AML-193 (cell line): ENCODE measurements at regions not wholly inside any gene's neighbourhood (a gene's known extent, or its start where the extent isn't known, plus 50 kb on each side); places are given as distances from the start of the nearest gene placed in this dataset.

Experiments used
- DNase-seq, 2 experiments: peaks; one replicate each; lab custom pipeline; 2025; lab: John Stamatoyannopoulos, UW

DNA sequence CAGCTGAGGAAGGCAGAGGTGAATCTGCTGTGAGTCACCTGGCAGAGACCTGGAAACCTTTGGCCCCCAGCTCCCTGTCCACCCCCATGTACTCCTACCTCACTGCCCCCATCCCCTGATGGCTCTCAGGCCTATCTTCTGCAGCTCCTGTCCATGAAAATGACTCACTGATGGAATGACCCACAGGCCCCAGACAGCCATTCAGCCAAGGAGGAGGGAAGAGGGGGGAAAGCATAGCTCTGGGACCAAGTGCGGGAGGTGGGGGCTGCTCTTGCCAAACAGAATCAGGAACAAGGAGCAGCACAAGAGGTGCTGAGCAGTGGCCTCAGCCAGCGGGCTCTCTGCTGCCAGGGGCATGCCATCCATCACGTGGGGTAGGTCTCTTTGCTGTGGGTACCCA, 111.4 kb upstream of the C1QTNF9B start:
- no peak for DNase-seq

DNA sequence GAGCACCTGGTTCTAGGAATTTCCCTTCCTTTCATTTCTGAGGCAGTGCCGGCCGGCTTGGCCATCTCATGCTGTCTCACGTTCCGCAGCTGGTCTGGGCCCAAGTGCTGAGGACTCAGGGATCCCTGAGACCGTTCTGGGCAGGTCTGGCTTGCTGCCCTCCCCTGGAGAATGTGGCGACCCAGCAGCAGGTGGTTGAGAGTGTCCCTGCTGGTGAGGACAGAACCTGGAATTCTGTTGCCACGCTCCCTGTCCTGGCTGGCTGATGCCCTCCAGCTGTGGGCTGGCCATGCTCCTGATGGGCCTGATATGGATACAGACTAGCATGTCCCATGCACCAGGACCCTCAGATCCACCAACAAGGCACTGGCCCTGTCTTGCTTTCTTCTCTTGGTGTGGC, 114.0 kb upstream of the C1QTNF9B start:
- DNase-seq = no peak

DNA sequence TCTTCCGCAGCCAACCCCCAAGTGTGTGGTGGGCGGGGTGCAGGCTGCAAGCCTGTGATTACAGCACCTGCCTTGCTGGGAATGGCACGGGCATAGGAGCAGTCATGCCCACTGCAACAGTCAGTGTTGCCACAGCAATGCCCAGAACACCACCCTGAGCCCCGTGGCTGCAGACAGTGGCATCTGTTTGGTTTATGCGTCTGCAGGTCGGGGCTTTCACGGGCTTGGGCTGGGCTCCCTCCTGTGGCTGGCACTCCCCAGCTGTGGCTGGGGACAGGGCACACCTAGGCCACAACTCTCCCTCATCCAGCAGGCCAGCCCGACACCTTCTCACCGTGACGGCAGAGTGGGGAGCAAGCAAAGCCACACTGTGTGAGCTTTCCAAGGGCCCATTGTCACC, 115.3 kb upstream of the C1QTNF9B start:
- no peak for DNase-seq

DNA sequence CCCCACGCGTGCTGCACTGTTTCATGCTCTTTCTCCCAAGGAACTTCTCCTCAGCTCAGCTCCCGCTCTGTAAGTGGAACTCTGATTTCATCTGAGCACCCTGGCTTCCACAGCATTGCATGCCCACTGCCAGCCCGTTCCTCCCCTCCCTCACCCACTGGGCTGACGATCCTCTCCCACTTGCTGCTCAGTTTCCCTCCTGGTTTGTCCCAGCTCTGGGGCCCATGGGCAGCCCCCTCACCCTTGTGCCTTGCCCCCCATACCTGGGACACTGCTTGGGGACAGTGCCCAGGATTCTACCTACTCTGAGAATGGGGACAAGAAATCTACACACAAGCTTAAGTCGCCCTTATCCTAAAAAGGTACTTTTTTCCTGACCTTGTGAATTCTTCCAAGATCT, 115.9 kb upstream of the C1QTNF9B start:
- no peak for DNase-seq

DNA sequence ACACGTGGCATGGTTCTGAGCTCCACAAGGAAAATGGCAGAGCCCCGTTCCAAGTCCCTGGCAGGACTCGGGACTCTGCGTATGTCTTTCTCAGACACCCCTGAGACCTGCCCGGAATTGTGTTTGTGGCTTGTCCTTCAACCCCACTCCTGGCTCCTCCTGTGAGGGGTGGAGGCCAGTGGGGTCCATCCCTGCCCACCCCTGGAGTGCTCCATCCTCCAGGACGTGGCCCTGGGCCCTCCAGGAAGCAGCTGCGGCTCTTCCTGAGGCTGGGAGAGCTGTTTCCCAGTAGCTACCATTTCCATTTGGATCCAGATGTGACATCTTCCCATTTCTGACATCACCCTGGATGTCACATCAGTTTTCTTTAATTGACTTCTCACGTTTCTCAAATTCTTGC, 118.7 kb upstream of the C1QTNF9B start:
- no peak for DNase-seq

DNA sequence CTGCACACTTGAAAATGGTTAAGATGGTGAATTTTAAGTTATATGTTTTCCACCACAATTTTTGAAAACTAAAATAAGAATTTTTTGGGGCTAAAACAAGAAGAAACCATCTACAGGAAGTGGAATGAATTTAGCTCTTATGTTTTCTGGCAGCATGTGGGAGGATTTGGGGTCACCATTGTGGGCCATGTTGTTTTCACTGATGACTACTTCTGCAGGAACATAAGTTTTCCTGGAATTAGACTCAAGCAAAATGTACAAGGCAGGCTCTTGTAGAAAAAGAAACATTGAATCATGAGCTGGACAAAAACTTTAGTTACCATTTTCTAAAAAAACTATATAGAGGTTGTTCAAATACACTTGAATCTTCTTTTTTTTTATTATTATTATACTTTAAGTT, 125.3 kb upstream of the C1QTNF9B start:
- no peak for DNase-seq

DNA sequence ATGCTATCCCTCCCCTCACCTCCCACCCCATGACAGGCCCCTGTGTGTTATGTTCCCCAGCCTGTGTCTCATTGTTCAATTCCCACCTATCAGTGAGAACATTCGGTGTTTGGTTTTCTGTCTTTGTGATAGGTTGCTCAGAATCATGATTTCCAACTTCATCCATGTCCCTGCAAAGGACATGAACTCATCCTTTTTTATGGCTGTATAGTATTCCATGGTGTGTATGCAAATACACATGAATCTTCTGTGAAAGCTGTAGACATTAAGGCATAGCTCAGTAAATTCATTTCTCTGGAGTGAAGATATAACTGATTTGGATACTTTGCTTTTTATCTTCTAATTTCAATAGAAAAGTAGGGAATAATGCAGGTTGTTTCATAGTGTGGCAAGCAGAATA, 125.8 kb upstream of the C1QTNF9B start:
- no peak for DNase-seq

DNA sequence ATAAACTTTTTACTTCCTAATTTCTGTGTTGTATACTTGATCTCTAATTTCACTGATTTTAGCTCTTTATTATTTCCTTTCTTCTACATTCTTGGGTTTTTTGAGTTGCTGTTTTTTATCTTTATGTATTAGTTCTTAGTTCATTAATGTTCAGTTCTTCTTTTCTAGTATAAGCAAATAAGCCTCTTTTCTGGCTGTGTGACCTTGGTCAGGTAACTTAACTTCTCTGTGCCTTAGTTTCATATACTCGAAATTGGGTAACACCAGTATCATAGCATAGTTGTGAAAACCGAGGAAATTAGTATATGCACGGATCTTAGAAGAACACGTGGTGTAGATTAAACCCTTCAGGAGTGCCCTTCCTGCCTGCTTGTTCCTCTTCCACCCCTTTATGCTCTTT, 130.2 kb upstream of the C1QTNF9B start:
- DNase-seq = no peak

DNA sequence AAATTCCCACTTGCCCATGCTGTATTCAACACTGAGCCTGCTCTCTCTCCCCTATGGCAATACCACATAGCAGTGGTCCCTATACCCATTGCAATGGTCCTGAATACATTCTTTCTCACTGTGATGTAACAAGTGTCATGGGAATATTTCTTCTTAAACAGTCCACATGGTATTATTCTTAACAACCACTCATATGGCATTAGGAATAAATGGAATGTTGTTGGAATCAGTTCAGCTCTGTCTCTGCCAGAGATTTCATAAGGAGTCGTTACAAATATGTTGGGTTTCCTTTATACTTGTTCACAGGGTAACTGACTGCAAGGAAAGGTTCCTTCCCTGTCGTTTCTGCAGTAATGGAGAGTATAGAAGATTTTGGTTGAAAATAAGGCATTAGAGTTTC, 128.3 kb upstream of the SPATA13 start:
- no peak for DNase-seq

DNA sequence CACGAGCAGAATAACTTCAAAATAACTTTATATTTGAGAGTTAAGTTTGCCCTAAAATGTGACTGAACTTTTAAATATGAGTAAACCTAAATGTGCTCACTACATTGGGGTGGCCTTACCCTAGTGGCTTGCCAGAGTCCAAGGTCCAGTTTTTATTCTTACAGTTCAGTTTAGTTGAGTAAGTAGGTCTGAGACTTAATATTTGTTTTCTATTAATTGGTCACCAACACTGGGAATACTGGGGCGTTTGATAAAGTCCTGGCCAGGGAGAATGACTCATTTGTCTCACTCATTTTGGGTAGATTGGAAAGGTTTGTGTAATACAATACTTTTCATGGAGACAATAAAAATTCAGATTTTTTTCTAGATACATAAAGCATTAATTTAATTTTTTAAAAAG, 127.8 kb upstream of the SPATA13 start:
- DNase-seq = no peak

DNA sequence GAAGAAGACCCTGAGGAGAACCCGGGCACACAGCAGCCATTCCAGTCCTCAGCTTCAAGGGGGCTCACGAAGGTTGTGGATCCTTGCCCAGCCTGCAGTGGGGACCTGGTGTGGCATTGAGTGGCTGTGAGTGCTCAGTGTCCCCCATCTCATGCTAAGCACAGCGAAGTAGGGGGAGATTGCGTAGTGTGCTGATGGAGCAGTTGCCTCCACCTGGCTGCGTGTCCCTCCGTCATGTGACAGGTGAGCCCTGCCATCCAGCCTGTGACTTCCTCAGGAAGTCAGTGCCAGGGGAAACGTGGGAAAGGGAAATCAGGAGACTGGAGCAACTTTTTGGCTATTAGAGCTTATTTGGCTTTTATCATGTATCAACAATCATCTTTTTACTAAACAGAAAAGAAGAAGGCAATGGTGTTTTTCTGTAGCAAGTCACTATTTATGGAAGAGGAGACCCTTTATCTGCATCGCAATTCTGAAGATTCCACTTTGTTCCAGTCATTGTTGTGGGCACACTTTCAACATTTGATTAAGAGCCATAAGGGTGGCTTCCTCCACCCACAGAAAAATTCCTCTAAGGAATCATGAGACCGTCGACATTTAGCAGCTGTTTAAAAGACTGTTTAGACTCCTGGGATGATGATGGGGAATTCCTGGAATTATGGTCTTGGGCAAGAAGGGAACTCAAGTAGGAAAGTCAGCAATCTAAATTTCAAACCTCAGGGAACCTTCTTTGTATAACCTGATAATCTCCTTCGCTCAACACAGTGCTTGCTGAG, 126.8 kb upstream of the SPATA13 start:
- no peak for DNase-seq

DNA sequence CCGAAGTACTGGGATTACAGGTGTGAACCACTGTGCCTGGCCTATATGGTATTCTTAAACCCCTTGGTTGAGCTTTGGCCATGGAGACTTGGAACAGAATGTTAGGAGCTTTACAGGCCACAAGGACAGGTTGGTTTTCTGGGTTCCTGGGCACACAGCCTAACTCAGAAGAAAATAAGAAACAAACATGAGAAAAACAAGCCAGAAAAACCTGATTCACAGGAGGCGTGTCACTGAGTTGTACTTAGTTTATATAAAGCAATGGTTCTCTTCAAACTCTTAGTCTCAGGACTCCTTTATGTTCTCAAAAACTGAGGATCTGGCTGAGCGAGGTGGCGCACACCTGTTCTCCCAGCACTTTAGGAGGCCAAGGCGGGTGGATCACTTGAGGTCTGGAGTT, 125.1 kb upstream of the SPATA13 start:
- no peak for DNase-seq

DNA sequence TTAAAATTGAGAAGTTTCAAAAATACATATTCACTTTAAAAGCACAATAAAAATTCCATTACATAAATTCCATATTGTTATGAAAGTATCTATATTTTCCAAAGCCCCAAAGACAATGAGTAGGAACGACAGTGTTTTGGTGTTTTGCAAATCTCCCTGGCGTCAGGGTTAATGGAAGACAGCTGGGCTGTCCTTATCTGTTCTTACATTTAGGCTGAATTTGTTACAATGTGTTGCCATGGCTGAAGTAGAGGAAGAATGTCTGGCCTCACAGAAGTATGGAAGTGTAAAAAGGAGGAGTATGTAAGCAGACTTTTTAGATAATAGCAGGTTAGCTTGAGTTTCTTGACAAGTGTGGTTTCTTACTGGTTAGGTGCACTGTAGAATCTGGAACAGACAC, 124.4 kb upstream of the SPATA13 start:
- DNase-seq = no peak

DNA sequence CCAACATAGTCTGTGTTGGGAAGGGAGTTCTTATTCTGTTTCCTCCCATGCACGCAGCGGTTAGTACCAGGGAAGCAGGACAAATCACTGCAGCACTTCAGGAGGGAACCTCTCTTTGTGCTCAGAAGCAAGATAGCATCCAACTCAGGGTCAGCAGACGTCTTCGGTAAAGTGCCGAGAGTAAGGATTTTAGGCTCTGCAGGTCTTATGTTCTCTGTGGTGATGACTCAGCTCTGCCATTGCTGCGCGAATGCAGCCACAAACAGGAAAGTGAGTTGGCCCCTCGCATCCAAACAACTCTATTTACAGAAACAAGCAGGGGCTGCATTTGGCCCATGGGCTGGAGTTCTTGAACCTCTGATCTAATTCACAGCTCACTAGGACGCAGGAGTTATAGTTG, 122.1 kb upstream of the SPATA13 start:
- DNase-seq = no peak

DNA sequence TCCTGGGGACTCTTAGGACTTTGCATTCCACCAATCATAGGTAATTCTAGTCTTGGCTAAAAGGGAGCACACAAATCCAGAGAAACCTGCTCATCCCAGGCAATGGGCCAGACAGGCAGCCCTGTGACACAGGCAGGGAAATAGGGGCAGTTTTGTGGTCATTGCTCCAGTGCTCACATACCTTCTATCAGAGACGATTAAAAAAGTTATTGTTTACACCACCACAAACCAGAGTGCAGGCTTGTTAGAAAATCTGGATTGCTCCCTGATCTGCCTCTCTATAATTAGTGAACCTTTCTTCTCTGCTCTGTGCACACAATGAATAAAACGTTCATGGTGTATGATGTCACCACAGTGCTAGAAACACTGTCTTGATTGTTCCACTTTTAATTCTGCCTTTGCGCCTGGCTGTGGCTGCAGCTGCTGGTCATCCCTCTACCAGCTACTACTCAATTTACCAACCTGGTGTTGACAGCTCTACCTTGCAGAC, 121.6 kb upstream of the SPATA13 start:
- no peak for DNase-seq

DNA sequence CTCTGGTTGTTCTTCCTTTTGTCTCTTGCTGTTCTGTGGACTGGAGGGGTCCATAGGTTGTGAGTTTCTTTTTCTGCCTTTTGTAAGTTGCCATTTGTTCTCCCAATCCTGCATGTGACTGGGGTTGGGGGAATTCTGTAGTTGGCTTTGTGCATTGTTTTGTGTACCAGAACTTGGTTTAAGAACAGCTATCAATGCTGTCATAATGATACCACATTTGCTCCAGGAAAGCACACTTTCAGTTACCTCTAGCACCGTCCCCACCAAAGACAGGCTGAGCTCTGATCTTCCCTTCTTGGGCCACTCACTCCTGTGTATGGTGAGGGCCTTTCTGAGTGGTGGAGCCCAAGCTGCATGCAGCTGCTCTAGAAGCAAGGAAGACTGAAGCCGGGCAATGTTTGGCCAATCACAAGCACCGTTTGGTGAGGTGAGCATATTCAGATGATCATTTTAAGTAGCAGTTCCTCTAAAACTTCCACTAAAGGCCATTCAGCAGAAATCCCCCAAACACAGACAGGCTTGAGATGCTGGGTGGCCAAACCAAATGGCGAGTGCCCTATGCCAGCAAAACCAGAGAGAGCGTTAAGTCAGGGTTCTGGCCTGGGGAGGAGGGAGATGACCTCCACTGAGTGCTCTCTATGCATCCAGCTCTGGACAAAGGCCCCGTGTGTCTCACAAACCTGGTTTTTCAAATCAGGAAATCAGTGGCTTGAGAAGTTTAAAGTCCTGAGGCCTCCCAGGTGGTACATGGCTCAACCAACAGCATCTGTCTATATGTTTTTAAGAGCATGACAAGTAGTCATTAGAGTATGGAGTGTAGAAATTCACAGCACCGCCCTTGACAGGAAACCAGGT, 120.7 kb upstream of the SPATA13 start:
- no peak for DNase-seq

DNA sequence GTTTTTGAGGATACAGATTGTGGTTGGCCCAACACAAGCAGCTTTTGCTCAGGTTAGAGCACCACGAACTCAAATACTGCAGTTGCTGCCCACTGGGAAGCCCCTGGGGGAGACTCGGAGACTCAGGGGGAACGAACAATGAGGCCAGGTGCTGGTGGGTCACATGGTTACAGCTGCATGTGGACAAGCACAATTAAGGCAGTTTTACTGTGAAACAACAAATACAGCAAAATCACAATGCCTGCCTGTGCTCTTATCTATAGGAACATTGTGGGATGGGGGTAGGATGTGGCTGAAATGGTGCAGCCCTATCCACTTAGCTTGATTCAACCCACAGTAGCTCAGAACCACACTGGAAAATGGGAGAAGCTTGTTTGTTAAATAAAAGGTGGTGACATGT, 119.7 kb upstream of the SPATA13 start:
- DNase-seq = no peak

DNA sequence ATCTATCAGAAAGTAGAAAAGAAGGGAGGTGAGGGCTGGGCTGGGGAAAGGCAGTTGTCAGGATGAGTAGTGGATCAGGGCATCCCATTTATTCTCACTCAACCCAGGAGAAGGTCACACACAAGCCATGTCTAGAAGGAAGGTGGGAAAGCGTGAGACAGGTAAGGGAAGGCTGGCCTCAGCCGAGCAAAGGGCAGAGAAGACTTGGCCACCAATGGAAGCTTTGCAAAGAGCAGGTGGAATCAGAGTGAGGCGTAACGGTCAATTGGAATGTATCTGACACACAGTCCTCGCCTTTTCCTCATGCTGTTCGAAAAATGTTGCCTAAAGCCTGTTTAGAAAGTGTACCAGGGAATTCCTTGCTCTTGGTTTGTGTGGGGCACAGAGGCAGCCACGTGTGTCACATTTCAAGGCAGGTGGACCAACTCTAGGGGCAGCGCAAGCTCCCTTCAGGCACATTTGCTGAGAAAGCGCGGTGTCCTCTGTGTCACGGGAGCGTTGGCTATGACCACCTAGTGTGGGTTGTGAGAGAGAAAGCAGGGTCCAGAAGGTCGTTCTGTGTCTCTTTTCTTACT, 118.8 kb upstream of the SPATA13 start:
- no peak for DNase-seq

DNA sequence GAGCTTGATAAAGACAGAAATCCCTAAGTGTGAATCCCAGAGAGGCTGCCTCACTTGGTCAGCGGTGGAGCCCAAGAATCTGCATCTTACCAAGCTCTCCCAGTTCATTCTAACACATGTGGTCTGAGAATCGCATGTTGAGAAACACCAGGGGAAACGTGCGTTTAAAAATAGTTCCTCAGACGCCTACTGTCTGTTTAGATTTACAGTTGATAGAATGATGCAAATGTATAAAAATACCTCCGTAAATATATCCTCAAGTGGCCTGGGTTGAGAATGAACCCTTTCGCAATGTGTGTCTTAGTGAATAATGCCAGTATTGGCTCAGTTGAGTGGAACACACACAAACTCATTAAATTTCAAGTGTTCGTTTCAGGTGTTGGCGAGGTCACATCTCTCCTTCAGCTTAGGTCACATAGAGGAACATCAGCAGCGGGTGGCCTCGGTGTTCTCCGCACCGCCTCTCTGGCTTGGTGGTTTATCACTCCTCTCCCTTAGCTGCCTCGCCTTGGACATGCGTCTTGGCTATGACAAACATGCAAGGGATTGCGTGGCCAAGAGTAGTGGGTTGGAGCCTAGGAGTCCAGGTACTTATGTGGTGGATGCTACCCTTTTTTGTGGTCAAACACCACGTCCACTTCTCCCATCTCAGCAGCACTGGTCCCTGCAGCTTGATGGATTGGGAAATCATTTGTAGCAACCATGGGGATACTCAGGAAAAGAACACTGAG, 117.6 kb upstream of the SPATA13 start:
- DNase-seq = no peak

DNA sequence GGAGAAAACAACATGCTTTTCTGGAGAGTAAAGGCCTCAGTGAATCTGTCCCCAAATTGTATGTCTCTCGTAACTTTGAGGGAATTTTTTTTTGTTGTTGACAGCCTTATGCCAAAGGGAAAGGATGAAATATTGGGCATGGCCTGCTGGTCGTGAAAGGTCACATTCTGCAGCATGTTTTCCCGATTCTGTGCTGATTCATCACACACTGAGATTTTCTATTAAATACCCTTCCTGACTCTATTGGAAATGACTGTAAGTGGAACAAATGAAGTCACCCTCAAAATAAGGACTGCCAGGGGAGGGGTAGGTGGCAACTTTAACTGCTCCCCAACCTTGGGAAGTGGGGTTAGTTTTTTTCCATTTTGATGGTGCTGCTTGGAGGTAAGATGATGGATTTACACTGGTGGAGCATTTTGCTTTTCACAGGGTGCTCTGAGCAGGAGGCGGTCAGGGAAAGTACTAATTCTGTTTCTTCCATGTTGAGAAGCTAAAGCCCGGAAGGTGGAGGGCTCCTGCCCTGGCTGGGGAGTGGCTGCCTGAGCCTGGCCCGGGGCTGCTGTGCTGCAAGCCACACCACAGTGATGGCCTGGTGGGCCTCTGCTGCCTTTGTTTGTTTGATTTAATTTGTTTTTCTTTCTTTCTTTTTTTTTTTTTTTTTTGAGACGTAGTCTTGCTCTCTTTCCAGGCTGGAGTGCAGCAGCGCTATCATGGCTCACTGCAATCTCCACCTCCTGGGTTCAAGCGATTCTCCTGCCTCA, 116.8 kb upstream of the SPATA13 start:
- no peak for DNase-seq

DNA sequence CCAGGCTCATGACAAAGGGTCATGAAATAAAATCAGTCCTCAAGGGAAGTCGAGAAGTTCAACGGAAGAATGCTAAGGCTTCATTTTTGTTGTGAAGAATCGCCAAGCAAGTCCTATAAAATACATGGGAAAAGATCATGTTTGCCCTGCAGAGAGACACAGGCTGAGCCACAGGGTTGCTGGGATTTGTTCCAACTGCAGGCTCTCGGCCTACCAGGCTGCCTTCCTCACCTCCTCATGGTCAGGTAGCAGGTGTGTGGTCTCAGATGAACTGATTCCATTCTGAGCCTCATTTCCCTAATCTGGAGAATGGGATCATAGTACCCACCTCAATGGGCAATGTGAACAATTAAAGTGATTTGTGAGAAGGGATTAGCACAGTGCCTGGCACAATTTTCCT, 114.9 kb upstream of the SPATA13 start:
- DNase-seq = no peak

DNA sequence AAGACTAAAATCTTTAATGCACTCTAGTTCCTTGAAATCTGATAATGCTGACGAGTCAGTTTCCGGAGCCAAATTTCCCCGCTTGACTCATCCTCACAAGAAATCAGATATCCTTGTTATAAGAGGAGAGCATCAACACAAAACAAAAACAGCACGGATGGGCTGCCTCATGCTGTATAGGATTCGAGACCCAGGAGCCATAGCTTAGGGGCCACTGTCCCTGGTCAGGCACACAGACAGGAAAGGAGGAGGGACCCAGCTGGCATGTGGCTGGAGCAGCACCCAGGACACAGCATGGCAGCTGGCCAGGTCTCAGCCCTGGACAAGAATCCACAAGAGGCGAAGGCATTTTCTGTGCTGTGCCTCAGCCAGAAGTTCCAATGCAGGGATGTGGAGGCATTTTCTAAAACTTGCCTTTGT, 110.2 kb upstream of the SPATA13 start:
- no peak for DNase-seq
